ENCODE measurements at regions not wholly inside any gene's neighbourhood (a gene's known extent, or its start where the extent isn't known, plus 50 kb on each side); places are given as distances from the start of the nearest gene placed in this dataset.

- ATAC-seq, result no peak
- ChIA-PET CTCF (no interaction called here), POLR2A (no interaction called here)
- intact Hi-C loops (cut with micrococcal nuclease; ENCODE audit: unreplicated experiment) (no loop called here), in situ Hi-C loops (cut with HindIII; ENCODE audit: low pct_unique_long_range_greater_than_20kb, low sequenced_read_pairs) (no loop called here)
- Histone ChIP-seq H3K27me3 (ENCODE audit: control insufficient read depth, insufficient read depth, low read length) (peaks cover 5% of the 10 kb centered on the region), H3K4me3 (ENCODE audit: low read depth in 2 of 2, low read length in 2 of 2) (no peak overlapping the region), H3K27ac (ENCODE audit: low read length) (no peak overlapping the region), H3K4me1 (ENCODE audit: control insufficient read depth, insufficient read depth, low read length) (no peaks in the 10 kb centered on the region), H3K36me3 (ENCODE audit: control insufficient read depth, insufficient read depth, low read length) (no peaks in the 10 kb centered on the region), H3K9me3 (ENCODE audit: control insufficient read depth, insufficient read depth, low read depth, low read length) (no peaks in the 10 kb centered on the region)
- no TSS peak for BruUV-seq (replicated peaks)
- DNase-seq (ENCODE audit: low read depth, low spot score), result no peak
- TF ChIP-seq SIN3A (IDR thresholded peaks at IDR 0.05; ENCODE audit: borderline replicate concordance, insufficient read depth, low read depth, low read length) (no peak), TCF7L2 (IDR thresholded peaks at IDR 0.05; ENCODE audit: low read depth, low read length) (no peak), REST (IDR thresholded peaks at IDR 0.05; ENCODE audit: insufficient read depth in 1 of 2, low read depth in 2 of 2, low read length in 1 of 2) (no peak), POLR2AphosphoS5 (IDR thresholded peaks at IDR 0.05; ENCODE audit: low read depth, low read length) (no peak)
- TF ChIP-seq, protein P1, sequence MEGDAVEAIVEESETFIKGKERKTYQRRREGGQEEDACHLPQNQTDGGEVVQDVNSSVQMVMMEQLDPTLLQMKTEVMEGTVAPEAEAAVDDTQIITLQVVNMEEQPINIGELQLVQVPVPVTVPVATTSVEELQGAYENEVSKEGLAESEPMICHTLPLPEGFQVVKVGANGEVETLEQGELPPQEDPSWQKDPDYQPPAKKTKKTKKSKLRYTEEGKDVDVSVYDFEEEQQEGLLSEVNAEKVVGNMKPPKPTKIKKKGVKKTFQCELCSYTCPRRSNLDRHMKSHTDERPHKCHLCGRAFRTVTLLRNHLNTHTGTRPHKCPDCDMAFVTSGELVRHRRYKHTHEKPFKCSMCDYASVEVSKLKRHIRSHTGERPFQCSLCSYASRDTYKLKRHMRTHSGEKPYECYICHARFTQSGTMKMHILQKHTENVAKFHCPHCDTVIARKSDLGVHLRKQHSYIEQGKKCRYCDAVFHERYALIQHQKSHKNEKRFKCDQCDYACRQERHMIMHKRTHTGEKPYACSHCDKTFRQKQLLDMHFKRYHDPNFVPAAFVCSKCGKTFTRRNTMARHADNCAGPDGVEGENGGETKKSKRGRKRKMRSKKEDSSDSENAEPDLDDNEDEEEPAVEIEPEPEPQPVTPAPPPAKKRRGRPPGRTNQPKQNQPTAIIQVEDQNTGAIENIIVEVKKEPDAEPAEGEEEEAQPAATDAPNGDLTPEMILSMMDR (IDR thresholded peaks at IDR 0.05), result no peak
Observed at GRCh38 chr2:71863396-71863795, 284.3 kb downstream of the CYP26B1 start.

DNA sequence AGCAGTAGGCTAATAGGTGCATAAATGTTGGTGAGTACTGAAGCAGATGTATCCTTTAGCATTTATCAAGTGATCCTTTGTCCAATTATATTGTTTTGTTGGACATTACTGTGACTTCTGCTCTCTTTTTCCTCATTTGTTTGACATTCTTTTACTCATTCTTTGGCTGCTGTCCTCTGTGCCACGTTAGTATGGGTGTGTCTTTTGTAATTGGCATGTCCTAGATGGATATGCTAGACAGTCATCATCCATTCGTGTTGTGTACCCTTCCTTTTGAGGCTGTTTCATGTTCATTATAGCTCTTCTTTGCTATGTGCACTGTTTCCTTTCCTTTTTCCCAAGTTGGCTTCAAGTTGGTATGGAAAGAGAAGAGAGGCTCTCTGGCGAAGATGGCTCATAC is 284.7 kb downstream of the CYP26B1 start:
- Histone ChIP-seq H3K36me3 (ENCODE audit: control insufficient read depth, insufficient read depth, low read length) (no peaks in the 10 kb centered on the region), H3K27me3 (ENCODE audit: control insufficient read depth, insufficient read depth, low read length) (peaks cover 5% of the 10 kb centered on the region), H3K9me3 (ENCODE audit: control insufficient read depth, insufficient read depth, low read depth, low read length) (no peaks in the 10 kb centered on the region), H3K4me3 (ENCODE audit: low read depth in 2 of 2, low read length in 2 of 2) (no peak overlapping the region), H3K4me1 (ENCODE audit: control insufficient read depth, insufficient read depth, low read length) (no peaks in the 10 kb centered on the region), H3K27ac (ENCODE audit: low read length) (no peak overlapping the region)
- TF ChIP-seq REST (IDR thresholded peaks at IDR 0.05; ENCODE audit: insufficient read depth in 1 of 2, low read depth in 2 of 2, low read length in 1 of 2) (no peak), SIN3A (IDR thresholded peaks at IDR 0.05; ENCODE audit: borderline replicate concordance, insufficient read depth, low read depth, low read length) (no peak), POLR2AphosphoS5 (IDR thresholded peaks at IDR 0.05; ENCODE audit: low read depth, low read length) (no peak), TCF7L2 (IDR thresholded peaks at IDR 0.05; ENCODE audit: low read depth, low read length) (no peak)
- CTCF ChIA-PET, result no interaction called here
- in situ Hi-C loops (cut with HindIII; ENCODE audit: low pct_unique_long_range_greater_than_20kb, low sequenced_read_pairs), result no loop called here
- ATAC-seq (no peak), DNase-seq (ENCODE audit: low read depth, low spot score) (no peak)
- intact Hi-C loops (cut with micrococcal nuclease; ENCODE audit: unreplicated experiment), result no loop called here
- no TSS peak for BruUV-seq (replicated peaks)
- POLR2A ChIA-PET, result no interaction called here
